OCI-LY3 (cell line): ENCODE measurements at regions not wholly inside any gene's neighbourhood (a gene's known extent, or its start where the extent isn't known, plus 50 kb on each side); places are given as distances from the start of the nearest gene placed in this dataset.

Source experiments
- H2AFZ ChIP-seq: fragments of 200-600, 300-600 bp; shearing (Covaris generic); 2 replicates; pipeline ENCODE4 v1.6.0; 2014; ENCODE audit warnings: antibody characterized with exemption, low read depth, low read length
- H3K27ac ChIP-seq: fragments of 200-600, 300-600 bp; sonication (generic); 2 replicates; pipeline ENCODE4 v1.5.1; 2014; ENCODE audit warnings: mild to moderate bottlenecking, low read length, moderate library complexity, mixed read lengths
- H3K27me3 ChIP-seq: fragments of 200-600, 300-600 bp; sonication (generic); 2 replicates; pipeline ENCODE4 v1.6.1; 2014; ENCODE audit warnings: low read depth, low read length, mixed read lengths
- H3K36me3 ChIP-seq: fragments of 200-600, 300-600 bp; sonication (generic); replicated peaks from 2 replicates; pipeline ENCODE3; 2014; ENCODE audit warnings: low read depth, low read length, mixed read lengths
- H3K4me1 ChIP-seq: fragments of 300-600, 200-600 bp; sonication (generic); 2 replicates; pipeline ENCODE4 v1.6.1; 2014; ENCODE audit warnings: low read length, mixed read lengths
- H3K4me2 ChIP-seq: fragments of 200-600, 300-600 bp; sonication (generic); 2 replicates; pipeline ENCODE4 v1.6.1; 2014; ENCODE audit warnings: low read length, mixed read lengths
- H3K4me3 ChIP-seq: fragments of 300-600, 200-600 bp; sonication (generic); 2 replicates; pipeline ENCODE4 v1.5.1; 2014; ENCODE audit warnings: antibody characterized with exemption, mild to moderate bottlenecking, low read length, moderate library complexity
- H3K79me2 ChIP-seq: fragments of 300-600, 200-600 bp; shearing (Covaris generic); 2 replicates; pipeline ENCODE4 v1.6.1; 2014; ENCODE audit warnings: mild to moderate bottlenecking, low read length, mixed read lengths
- H3K9ac ChIP-seq: fragments of 300-600, 200-600 bp; shearing (Covaris generic); 2 replicates; pipeline ENCODE4 v1.6.0; 2014; ENCODE audit warnings: mild to moderate bottlenecking, low read length, moderate library complexity
- H3K9me3 ChIP-seq: fragments of 200-600, 300-600 bp; shearing (Covaris generic); 2 replicates; pipeline ENCODE4 v1.6.1; 2014; ENCODE audit warnings: low read length, mixed read lengths; ENCODE audit not compliant: insufficient read depth
- H4K20me1 ChIP-seq: fragments of 200-600, 300-600 bp; sonication (generic); 2 replicates; pipeline ENCODE4 v1.6.1; 2016; ENCODE audit warnings: low read length, mixed read lengths; ENCODE audit not compliant: insufficient read depth
- EZH2phosphoT487 ChIP-seq: fragments of 200-600 bp; shearing (Covaris generic); IDR thresholded peaks from 2 replicates; pipeline ENCODE4 v1.6.1; 2018; ENCODE audit warnings: antibody characterized with exemption, mixed run types, low read depth
- TF ChIP-seq, protein P1 (sequence below): fragments of 200-600, 300-600 bp; sonication (generic); IDR thresholded peaks from 2 replicates; pipeline ENCODE4 v1.5.1; 2014; ENCODE audit warnings: antibody characterized with exemption, low read length, low read depth

DNA sequence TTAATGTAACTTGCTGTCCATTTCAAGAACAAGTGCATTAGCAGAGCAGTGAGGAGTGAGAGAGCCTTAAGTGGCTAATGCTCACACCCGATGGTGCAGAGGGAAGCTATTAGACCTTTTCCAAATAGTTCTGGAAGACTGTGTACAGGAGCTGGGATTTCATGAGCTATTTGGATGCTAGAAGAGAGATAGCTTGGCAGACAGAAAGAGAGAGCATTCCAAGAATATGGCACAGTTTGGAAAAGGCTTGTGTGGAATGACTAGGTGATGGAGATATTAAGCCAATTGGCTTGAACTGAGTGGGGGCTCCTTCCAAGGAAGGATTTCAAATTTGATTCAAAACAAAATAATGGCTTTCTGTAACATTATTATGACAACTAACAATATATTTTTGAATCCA is 1097.2 kb upstream of the TENM3 start:
- Histone ChIP-seq H4K20me1 (no peaks in the 10 kb centered on the region), H3K4me2 (no peak overlapping the region), H3K27ac (no peak overlapping the region), H3K9ac (no peak overlapping the region), H3K4me3 (no peak overlapping the region), H3K27me3 (no peaks in the 10 kb centered on the region), H3K36me3 (no peaks in the 10 kb centered on the region), H3K79me2 (no peaks in the 10 kb centered on the region), H3K9me3 (no peaks in the 10 kb centered on the region), H2AFZ (no peak overlapping the region), H3K4me1 (no peaks in the 10 kb centered on the region)
- TF ChIP-seq, protein P1, sequence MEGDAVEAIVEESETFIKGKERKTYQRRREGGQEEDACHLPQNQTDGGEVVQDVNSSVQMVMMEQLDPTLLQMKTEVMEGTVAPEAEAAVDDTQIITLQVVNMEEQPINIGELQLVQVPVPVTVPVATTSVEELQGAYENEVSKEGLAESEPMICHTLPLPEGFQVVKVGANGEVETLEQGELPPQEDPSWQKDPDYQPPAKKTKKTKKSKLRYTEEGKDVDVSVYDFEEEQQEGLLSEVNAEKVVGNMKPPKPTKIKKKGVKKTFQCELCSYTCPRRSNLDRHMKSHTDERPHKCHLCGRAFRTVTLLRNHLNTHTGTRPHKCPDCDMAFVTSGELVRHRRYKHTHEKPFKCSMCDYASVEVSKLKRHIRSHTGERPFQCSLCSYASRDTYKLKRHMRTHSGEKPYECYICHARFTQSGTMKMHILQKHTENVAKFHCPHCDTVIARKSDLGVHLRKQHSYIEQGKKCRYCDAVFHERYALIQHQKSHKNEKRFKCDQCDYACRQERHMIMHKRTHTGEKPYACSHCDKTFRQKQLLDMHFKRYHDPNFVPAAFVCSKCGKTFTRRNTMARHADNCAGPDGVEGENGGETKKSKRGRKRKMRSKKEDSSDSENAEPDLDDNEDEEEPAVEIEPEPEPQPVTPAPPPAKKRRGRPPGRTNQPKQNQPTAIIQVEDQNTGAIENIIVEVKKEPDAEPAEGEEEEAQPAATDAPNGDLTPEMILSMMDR: no peak
- TF ChIP-seq EZH2phosphoT487: no peak

DNA sequence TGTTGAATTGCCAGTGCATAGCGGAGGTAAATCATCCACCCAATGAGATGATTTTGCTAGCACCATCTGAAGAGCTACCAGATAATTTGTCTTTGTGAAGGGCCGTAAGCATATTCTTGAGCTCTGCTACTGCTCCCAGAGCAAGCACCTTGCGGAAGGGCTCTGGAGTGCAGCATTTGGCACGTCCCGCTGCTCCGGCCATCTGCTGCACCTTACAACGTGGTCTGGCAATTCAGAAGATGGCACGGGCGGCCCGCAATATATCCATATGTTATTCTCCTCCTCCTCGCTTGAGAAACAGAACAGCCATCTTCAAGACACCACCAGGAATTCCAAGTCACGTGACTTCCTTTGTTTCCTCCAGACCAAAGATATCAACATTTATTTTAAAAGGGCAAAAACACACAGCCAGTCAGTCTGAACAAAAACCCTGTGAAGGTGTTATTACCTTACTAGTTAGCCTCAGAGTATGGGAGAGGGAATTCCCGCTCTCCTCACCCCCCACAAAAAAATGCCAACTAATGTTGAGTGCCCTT is 1095.7 kb upstream of the TENM3 start:
- no peaks in the 10 kb centered on the region for H3K79me2 ChIP-seq
- H3K4me2 ChIP-seq: no peak overlapping the region
- H3K4me1 ChIP-seq: no peaks in the 10 kb centered on the region
- no peaks in the 10 kb centered on the region for H4K20me1 ChIP-seq
- no peak overlapping the region for H3K27ac ChIP-seq
- H3K9ac ChIP-seq: no peak overlapping the region
- TF ChIP-seq EZH2phosphoT487: no peak
- TF ChIP-seq, protein P1: no peak
- H2AFZ ChIP-seq: no peak overlapping the region
- H3K36me3 ChIP-seq: no peaks in the 10 kb centered on the region
- no peaks in the 10 kb centered on the region for H3K27me3 ChIP-seq
- H3K9me3 ChIP-seq: no peaks in the 10 kb centered on the region
- H3K4me3 ChIP-seq: no peak overlapping the region

DNA sequence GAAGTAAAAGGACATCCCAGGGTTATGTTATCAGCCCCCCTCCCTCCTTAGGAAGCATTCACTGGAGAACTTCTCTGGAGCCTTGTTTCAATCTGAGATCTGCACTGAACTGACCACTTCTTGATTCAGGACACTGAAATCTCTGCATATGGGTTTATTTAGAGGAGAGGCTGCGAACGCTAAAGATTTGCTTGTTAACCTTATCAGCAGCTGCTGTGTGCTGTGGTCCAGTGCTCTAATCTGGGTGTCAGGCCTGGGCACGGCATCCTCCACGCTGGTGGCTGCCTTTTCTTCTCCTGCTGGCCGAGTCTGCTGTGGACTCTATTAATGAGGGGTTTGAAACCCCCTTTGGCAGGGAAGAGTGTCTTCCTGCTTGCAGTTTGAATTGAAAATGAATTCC is 1094.7 kb upstream of the TENM3 start:
- H3K27me3 ChIP-seq: no peaks in the 10 kb centered on the region
- no peaks in the 10 kb centered on the region for H3K79me2 ChIP-seq
- TF ChIP-seq EZH2phosphoT487: no peak
- TF ChIP-seq, protein P1: no peak
- H3K4me3 ChIP-seq: no peak overlapping the region
- no peaks in the 10 kb centered on the region for H3K4me1 ChIP-seq
- H3K36me3 ChIP-seq: no peaks in the 10 kb centered on the region
- H2AFZ ChIP-seq: no peak overlapping the region
- H3K27ac ChIP-seq: no peak overlapping the region
- H4K20me1 ChIP-seq: no peaks in the 10 kb centered on the region
- H3K9me3 ChIP-seq: no peaks in the 10 kb centered on the region
- no peak overlapping the region for H3K9ac ChIP-seq
- H3K4me2 ChIP-seq: no peak overlapping the region

DNA sequence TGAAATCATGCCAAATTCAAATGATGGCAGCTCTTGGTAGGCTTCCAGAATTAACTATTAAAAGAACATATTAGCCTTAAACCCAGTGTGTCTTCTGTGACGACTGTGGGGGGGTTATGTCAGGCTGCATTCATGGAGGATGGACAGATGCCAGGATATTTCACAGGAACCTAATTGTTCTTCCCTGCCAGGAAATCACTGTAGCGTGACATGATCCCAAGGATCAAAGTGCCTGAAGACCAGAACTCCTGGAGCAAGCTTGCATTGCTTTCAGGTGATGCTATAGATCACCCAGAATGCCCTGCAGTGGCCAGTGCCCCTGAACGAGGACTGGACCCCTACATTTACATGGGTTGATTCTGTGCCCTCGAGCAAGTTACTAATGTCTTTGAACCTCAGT is 1093.0 kb upstream of the TENM3 start:
- Histone ChIP-seq H2AFZ (no peak overlapping the region), H3K4me2 (no peak overlapping the region), H3K4me1 (no peaks in the 10 kb centered on the region), H3K27me3 (no peaks in the 10 kb centered on the region), H3K9me3 (no peaks in the 10 kb centered on the region), H3K36me3 (no peaks in the 10 kb centered on the region), H3K79me2 (no peaks in the 10 kb centered on the region), H3K4me3 (no peak overlapping the region), H3K9ac (no peak overlapping the region), H4K20me1 (no peaks in the 10 kb centered on the region), H3K27ac (no peak overlapping the region)
- TF ChIP-seq, protein P1: no peak
- no peak for TF ChIP-seq EZH2phosphoT487
